A172 (cell line): ENCODE measurements at regions not wholly inside any gene's neighbourhood (a gene's known extent, or its start where the extent isn't known, plus 50 kb on each side); places are given as distances from the start of the nearest gene placed in this dataset.

Experiments
- DNase-seq: peaks from one replicate; pipeline ENCODE4 v3.0.0-alpha.2; 2015; ENCODE audit warnings: low spot score

GRCh38 chr20:52736507-52736906 is 235.7 kb upstream of the TSHZ2 start:
- no peak for DNase-seq

- DNase-seq = no peak
These were observed 241.1 kb upstream of the TSHZ2 start for GRCh38 chr20:52731093-52731492.

GRCh38 chr20:52727740-52728456 is 244.3 kb upstream of the TSHZ2 start:
- no peak for DNase-seq

- DNase-seq = no peak
These were observed 247.6 kb upstream of the TSHZ2 start for GRCh38 chr20:52724541-52724940.

GRCh38 chr20:52722926-52723688 is 249.1 kb upstream of the TSHZ2 start:
- no peak for DNase-seq

- no peak for DNase-seq
These were observed 264.0 kb upstream of the TSHZ2 start for GRCh38 chr20:52708137-52708536.

- DNase-seq = no peak
These were observed 267.6 kb upstream of the TSHZ2 start for GRCh38 chr20:52704553-52704952.

GRCh38 chr20:52688345-52688744 is 283.8 kb upstream of the TSHZ2 start:
- no peak for DNase-seq

GRCh38 chr20:52684905-52685304 is 287.3 kb upstream of the TSHZ2 start:
- DNase-seq = no peak

- no peak for DNase-seq
These were observed 288.0 kb upstream of the TSHZ2 start for GRCh38 chr20:52684176-52684575.

- no peak for DNase-seq
These were observed 288.4 kb upstream of the TSHZ2 start for GRCh38 chr20:52683761-52684160.

GRCh38 chr20:52682237-52682636 is 289.9 kb upstream of the TSHZ2 start:
- DNase-seq = no peak

- no peak for DNase-seq
These were observed 290.9 kb upstream of the TSHZ2 start for GRCh38 chr20:52681288-52681687.

GRCh38 chr20:52677216-52677615 is 294.9 kb upstream of the TSHZ2 start:
- no peak for DNase-seq

GRCh38 chr20:52676283-52676995 is 295.7 kb upstream of the TSHZ2 start:
- no peak for DNase-seq

GRCh38 chr20:52675375-52675774 is 296.8 kb upstream of the TSHZ2 start:
- no peak for DNase-seq

GRCh38 chr20:52668626-52669025 is 303.5 kb upstream of the TSHZ2 start:
- DNase-seq = no peak

- DNase-seq = no peak
These were observed 304.8 kb upstream of the TSHZ2 start for GRCh38 chr20:52667358-52667757.

GRCh38 chr20:52665441-52665840 is 306.7 kb upstream of the TSHZ2 start:
- no peak for DNase-seq

- DNase-seq = no peak
These were observed 316.8 kb upstream of the TSHZ2 start for GRCh38 chr20:52655395-52655794.

- no peak for DNase-seq
These were observed 317.6 kb upstream of the TSHZ2 start for GRCh38 chr20:52654567-52654966.

GRCh38 chr20:52652271-52652670 is 319.9 kb upstream of the TSHZ2 start:
- DNase-seq = no peak

- DNase-seq = no peak
These were observed 322.4 kb upstream of the TSHZ2 start for GRCh38 chr20:52649727-52650126.
